NCI-H748 (cell line): ENCODE measurements at regions not wholly inside any gene's neighbourhood (a gene's known extent, or its start where the extent isn't known, plus 50 kb on each side); places are given as distances from the start of the nearest gene placed in this dataset.
A peak's percentile ranks its signal among the peaks of the same experiment; 100 is the strongest.

Experiments
- DNase-seq: peaks from one replicate; lab custom pipeline; 2025; ENCODE audit not compliant: unreplicated experiment; lab: John Stamatoyannopoulos, UW

DNA sequence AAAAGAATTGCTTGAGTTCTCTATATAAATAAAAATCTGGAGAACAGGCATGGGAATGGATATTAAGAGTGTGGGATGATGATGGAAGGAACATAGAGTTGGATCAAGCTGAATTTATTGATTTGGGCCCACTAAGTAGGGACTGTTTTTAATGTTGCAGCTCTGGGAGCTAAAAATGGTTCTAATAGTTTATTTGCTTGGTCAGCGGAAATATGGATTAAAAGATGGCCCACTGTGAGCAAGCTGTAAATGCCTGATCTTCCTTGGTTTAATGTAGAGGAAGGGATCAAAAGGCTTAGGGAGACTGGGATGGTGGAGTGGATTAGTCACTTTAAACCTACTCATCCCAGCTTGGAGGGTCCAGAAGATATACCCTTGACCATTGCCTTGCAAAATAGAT is 429.4 kb upstream of the NXPH2 start:
- DNase-seq = no peak

DNA sequence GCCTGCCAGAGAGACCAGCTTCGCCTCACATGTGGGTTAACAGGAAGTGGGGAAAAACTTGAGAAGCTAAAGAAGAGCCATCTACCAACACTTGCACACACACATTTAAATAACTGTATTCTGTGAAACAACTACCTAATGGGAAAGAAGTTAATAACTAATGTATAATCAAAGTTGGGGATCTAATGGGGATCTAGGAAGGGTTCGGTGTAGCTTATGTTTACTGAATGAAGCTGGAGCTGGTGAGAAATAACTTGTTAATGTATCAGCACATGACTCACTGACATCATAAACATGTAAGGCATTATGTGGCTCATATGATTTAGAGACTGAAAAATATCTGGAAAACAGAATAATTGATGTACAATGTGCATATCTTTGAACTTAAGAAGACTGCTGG is 421.3 kb upstream of the NXPH2 start:
- no peak for DNase-seq

DNA sequence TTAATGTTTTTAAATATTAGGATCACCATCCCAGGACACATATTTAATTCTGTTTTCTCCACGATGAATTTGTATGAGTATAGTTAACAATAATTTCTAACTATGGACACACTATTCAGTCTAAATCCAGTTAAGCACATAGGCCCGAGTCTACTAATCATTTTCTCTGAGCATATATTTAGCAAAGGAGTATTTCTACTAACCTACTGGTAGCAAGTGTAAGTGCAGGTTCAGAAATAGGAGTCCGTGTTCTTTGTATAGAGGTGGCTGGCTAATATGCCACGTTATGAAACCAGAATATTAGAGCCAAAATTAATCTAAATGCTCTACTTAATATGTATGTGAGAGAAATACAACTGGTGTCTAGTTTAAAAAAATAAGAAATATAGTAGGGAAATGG is 416.6 kb upstream of the NXPH2 start:
- no peak for DNase-seq

DNA sequence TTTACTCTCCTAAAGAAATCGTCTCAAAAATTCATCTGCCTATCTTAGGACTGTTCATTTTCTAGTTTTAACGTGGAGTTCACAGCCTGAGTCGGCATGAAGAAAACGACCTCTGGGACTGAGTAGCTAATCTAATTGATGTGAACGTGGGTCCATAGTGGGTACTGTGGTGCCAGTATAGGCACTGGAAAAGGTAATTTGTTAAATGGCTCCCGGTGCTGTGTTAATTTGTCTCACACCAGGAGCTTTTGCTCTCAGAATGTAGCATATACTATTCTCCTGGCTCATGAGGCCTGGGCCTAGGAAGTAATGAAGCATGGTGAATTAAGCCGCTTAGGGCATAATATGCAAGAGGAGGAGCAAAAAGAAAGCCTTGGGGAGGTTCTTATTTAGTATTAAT is 414.4 kb upstream of the NXPH2 start:
- DNase-seq = no peak

DNA sequence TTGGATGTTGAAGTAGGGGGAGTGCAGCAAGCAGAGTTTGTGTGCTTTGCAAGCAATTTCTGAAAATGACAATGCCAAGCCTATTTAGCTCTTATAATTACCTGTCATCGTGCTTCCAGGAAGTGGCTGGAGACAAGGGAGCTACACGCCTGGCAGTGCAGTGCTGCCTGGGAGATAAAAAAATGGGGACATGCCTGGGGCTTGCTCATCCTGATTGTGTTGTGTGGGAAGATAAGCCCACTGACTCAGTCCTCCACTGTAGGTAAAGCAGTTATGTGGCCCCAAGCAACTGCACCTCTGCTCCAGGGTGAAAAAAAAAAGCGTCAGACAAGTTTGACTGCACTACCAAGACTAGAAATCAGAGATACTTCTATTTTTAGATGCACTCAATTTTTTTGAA is 396.9 kb upstream of the NXPH2 start:
- peak; percentile 61 for DNase-seq

DNA sequence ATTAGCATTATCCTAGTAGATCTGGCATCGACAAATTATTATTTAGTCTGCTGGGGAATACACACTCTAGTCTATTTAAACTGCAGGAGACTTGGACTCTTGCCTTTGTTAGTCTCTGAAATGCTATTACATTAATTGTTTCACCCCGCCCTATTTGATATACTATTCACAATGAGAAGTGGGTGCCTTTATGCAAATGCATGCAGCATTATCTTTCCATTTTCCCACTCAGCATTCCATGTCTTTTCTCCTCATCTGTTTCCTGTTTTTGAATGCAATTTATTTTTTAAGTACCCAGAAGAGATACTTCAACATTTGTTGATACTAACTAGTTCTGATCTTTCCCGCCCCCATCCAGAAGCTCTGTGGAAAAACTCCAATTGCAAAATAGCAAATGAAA is 395.3 kb upstream of the NXPH2 start:
- DNase-seq = peak; percentile 94

DNA sequence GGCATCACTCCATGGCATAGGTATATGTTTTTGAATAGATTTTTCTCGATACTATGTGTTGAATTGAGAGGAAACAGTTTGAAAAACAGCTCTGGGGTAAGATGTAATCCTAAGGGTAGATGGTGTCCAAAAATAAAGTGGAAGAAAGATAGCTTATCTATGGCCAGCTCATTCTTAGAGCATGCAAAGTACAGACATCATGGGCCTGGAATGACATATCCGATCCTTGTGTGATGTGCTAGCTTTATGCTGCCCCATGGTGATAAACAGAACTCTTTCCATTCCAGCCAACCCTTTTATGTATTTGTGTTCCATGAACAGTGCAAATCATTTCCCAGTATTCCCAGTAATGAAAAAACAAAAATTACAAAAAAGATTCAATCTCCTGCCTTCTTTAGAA is 390.2 kb upstream of the NXPH2 start:
- peak; percentile 53 for DNase-seq

DNA sequence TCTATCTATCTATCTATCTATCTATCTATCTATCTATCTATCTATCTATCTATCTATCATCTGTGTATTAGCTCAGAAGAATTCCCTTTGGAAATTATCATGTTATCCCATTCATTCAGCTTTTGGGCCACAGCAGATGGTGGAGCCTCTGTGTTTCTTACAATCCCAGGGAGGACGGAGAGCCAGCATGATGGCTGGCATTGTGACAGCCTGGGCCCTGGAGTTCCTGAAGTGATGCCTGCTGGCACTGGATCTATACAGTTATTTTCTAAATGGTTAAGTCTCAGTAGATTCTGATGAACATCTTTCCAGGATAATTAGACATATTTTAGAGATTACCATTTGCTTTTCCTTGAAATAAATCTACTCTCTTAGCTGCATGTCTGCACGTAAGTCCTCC is 385.4 kb upstream of the NXPH2 start:
- DNase-seq = no peak

DNA sequence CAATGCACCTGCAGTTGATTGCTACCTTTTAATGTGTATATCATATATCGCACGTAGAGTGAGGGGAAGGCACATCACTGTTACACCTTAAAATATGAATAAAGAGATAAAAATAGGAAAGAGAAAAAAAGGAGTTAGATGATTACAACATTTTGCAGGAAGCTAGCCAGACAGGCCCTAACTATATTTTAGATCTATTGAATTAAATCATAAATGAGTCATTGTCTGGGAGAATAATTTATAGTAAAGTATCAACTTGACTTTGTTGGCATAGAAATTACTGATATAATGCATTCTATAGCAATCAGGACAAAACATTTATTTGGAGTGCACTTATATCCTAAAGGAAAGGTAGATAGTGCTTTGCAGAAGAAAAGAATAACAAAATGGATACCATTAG is 384.9 kb upstream of the NXPH2 start:
- no peak for DNase-seq

DNA sequence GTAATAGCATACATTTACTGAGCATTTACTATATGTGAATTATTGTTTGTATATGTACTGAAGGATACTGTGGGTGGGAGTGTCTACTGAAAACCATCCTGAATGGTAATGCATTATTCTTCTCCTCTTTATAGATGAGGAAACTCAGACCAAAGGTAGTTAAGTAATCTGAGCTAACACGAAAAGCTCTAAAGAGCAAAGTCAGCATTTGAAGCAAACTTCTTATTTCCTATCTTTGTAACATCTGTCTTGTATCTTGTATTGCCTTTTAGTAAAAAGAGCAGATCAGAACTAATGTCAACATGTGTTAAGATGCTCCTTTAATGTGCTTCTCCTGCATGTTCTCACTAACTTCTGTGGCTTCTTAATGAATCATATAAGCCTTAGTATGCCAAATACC is 382.8 kb upstream of the NXPH2 start:
- DNase-seq = no peak

DNA sequence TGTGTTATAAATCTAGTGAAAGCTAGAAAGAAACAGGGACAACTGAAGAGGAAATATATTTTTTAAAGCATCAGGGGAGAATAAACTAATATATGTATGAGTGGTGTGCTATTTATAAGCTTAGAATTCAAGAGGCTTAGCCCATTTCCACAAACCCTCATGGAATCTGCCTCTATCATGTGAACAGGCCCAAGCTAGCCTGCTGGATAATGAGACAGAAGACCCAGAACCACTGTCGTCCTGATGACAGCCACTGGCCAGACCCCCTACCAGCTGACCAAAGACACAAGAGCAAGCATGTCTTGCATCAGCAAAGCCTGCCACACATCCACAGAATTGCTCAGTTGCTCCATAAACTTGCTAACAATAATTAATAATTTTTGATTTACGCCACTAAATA is 382.3 kb upstream of the NXPH2 start:
- no peak for DNase-seq

DNA sequence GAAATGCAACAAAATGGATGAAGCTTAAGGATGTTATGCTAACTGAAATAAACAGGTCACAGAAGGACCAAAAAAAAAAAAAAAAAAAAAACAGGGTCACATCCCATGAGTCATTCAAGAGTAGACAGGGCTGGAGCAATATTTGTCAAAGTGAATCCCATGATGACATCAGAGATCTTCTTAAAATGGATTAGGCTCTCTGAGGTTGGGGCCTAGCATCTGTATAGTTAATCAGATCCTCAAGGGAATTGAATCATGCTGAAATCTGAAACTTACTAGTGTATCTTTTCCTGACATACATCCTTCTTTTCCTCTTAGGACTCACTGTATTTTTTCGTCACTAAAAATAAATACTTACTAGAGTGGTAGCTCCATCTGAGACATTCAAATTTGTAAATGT is 380.6 kb upstream of the NXPH2 start:
- DNase-seq = no peak

DNA sequence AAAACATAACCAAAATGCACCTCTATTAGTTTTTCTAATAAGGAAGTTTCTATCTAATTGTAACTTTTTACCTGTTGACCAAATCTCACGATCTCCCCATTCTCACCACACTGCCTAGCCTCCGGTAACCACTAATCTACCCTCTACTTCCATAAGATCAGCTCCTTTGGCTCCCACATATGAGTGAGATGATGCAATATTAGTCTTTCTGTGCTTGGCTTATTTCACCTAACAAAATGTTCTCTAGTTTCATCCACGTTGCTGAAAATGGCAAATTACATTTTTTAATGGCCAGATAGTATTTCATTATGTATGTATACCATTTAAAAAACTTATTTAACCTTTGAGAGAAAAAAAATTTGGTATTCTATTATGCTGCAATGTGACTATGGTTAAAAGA is 379.0 kb upstream of the NXPH2 start:
- DNase-seq = no peak

DNA sequence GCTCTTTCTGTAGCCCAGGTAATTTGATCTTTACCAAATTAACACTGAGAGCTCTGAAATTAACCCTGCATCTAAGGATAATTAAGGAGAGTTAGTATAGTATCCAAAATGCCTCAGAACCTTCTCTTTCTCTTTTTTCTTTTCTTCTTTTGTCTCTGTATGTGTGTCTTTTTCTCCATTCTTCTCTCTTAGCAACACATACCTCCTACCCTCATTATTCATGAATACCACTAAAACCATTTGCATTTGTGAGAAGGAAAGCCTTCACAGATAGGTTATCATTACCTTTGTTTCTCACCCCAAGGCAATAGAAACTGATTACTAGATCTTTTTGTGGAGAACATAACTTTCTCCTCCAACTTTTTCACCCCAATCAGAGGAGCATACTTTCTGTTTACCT is 376.5 kb upstream of the NXPH2 start:
- DNase-seq = no peak

DNA sequence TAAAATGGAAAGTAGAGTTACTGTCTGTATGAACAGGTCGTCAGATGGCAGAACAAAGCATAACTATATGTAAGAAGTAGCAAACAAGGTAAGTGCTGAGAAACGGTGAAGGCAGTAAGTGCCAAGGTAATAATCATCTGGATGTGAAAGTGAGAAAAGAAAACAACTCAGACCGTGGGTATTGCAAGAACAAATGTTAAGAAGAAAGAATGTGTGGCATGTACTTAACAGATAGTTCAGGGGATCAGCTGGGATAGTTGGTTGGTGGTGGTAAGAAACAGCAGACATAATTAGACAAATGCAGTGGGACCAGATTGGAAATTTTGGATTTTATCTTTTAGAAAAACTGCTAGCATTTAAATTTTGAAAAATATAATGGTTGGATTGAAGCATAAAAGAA is 375.8 kb upstream of the NXPH2 start:
- no peak for DNase-seq

DNA sequence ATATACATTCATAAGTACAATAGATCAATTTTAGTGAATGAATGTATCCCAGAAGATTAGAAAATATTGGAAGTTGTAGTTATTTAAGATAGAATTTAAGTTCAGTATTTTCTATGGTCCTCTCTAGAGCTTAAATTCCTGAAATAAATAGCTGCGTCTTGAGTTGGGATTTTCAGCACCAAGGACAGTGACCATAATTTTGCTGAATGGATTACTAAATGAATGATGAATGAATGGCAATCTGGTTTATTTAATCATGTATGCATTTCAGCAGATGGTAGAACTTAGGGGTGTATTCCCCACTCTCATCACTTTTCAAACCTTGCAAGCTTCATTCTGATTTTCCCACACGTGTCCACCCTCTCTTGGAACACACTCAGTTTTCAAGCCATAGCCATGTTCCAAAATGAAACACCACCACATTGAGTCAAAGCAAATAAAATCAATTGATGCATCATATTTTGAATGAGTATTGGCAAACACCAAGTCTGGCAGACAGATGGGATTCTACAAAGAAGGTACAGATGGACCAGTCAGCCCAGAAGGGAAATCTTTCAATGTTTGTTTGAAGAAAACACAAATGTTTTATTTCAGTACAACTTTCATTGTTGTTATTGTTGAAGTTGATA is 362.2 kb upstream of the NXPH2 start:
- DNase-seq = no peak

DNA sequence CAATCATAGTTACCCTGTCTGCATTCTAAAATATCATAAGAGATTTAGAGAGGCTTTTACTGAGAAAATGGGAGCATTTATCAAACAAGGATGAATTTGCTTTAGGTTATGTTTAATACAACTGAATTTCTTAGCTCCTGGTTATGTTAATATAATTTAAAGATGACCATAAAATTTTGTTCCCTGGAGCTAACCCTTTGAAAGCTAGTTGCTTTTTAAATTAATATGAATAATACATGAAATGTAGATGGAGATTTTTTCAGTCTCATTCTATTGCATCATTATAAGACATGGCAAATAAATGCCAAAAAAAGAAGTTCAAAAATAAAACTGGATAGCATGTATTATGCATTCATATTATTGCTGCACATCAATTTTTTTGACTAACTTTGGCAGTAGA is 344.1 kb upstream of the NXPH2 start:
- DNase-seq = no peak

DNA sequence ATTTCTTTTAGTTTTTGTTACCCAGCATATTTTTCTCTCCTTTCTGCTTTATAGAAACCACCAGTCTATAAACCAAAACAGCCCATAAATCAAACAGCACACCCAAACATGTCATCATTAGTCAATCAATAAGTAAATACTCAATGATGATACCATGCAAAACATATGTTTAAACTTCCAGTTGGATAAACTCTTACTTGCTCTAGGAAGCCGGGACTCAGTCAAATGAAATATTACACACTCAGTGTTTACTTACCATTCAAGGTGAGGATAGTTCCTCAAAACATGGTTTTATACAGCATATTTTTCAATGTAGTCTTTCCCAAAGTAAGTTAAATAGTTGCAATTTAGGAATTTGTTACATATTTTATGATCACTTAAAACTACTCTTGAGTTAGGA is 343.6 kb upstream of the NXPH2 start:
- DNase-seq = no peak

DNA sequence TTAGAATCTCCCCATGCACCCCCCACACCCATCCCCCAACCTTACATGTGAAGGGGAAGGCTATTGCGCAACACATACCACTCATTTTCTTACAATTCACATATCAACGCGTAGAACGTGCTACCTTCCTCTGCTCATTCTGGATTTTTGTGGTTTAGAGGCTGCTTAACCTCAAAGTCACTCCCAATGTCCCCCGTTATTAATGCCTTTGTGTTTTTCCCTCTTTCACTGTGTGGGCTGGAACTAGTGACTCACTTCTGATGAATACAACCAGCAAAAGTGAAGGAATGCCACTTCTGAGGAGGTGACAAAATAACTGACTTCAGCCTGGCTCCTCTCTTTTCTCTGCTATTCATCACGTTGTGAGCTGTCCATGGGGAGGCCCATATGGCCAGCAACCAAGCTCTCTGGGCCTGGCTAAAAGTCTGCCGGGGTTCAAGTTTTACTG is 342.5 kb upstream of the NXPH2 start:
- DNase-seq = no peak

DNA sequence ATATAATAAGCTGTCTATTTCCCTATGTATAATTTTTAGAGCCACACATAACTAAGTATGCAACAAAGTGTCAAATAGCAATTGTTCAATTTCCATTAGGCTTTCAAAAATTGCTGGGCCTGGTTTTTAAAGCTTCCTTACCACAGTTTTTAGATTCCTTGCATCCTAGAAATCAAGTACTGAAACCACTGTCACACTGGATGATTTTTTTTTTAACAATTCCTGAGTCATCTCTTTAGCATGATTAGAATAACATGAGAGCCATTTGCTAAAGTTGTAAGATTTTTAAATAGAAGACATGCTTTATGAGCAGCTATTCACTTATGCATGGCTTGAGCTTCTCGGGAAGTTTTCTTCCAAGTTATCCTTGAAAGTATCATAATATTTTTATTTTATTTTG is 319.5 kb upstream of the NXPH2 start:
- DNase-seq = no peak

DNA sequence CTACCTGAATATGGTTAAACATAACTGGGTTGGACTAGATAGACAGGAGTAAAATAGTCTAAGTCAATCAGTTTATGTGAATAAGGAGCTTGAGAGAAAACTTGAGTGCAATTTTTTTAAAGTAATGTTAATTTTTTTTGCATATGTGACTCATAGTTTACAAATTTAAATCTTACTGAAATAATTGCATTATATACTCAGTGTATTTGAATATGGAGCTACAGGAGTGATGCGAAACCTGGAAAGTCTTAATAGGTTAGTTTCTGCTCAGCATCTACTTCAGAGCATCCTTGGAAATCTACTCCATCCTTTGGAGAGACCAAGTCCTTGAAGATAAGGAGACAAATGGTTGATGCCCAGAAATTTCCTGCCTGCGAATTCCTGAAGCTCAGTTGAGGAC is 318.8 kb upstream of the NXPH2 start:
- no peak for DNase-seq

DNA sequence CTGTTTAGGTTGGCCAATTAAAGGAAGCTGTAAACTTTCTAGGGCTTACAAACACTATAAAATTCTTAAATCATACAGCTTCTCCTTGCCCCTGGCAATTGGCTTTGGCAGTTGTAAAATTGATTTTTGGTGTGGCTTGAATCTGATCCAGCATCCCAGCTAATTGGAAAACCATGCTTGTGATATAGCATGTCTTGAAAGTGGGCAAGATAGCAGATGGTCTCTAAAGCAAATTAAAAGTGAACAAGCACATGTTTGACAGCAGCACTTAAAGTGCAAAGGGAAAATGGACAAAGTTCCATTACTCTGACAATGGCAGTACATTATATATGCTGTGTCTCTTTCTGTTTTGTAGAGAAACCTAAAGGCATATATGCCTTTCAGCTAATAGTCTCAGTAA is 302.9 kb upstream of the NXPH2 start:
- DNase-seq = no peak

DNA sequence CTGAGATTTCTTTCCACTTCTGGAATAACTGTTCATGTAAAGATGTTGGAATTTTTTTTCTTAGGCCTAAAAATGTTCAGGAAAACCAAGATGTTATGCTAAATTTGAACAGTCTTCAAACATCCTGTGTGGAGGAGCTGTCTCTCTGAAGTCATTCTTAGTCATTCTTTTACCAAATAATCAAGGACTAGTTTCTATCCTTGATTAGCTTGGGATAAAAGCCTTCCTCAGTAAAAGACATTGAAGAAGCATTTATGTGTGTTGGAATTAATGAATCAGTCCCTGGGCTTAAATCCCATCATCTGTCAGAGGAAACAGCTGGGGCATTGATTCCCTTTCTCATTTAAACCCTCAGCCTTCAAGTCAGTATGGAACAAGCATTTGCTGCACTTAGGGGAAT is 300.1 kb upstream of the NXPH2 start:
- DNase-seq = no peak

DNA sequence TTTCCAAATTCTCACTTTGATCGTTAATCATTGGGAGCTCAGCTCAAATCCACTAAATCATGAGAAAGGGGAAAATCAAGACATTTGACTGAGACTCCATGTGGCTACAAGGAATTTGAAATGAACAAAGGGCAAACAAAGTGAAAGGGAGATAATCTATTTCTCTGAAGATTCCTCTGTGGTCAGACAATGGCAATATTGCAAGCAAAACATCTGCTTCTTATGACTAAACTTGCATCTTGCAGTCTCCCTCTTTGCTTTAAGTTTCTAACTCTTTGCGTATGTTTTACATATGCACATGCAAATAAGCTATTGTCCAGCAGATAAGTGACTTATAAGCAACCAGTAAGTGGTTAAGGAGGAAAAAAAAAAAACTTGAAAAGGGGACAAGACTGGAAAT is 299.1 kb upstream of the NXPH2 start:
- DNase-seq = no peak
